Activated naive CD4-positive, alpha-beta T cell treated with anti-CD3 and anti-CD28 coated beads, Interleukin-2, amount 10 ng/mL, durations not matched to agents 7 days and 5 days (primary cell): ENCODE measurements at regions not wholly inside any gene's neighbourhood (a gene's known extent, or its start where the extent isn't known, plus 50 kb on each side); places are given as distances from the start of the nearest gene placed in this dataset.

Experiments used
- CTCF ChIA-PET: fragments of 350-600 bp; sonication (Branson Sonifier 250); formaldehyde crosslinking; loops from one replicate; lab custom pipeline; 2021; ENCODE audit warnings: antibody characterized with exemption; lab: Charles Lee
- DNase-seq: peaks from one replicate; pipeline ENCODE4 v3.0.0-alpha.2; 2020
- H3K27ac Mint-ChIP-seq: one replicate; pipeline ENCODE4 v1.8.0; 2021; ENCODE audit warnings: mild to moderate bottlenecking, moderate library complexity, mixed read lengths
- H3K27me3 Mint-ChIP-seq: one replicate; pipeline ENCODE4 v1.8.0; 2021; ENCODE audit warnings: mild to moderate bottlenecking, mixed read lengths
- H3K36me3 Mint-ChIP-seq: one replicate; pipeline ENCODE4 v1.8.0; 2021; ENCODE audit warnings: mixed read lengths
- H3K4me1 Mint-ChIP-seq: one replicate; pipeline ENCODE4 v1.8.0; 2021; ENCODE audit warnings: mixed read lengths
- H3K4me3 Mint-ChIP-seq: one replicate; pipeline ENCODE4 v1.8.0; 2021; ENCODE audit warnings: mild to moderate bottlenecking, moderate library complexity, mixed read lengths
- H3K9me3 Mint-ChIP-seq: one replicate; pipeline ENCODE4 v1.8.0; 2021; ENCODE audit warnings: mixed read lengths

DNA sequence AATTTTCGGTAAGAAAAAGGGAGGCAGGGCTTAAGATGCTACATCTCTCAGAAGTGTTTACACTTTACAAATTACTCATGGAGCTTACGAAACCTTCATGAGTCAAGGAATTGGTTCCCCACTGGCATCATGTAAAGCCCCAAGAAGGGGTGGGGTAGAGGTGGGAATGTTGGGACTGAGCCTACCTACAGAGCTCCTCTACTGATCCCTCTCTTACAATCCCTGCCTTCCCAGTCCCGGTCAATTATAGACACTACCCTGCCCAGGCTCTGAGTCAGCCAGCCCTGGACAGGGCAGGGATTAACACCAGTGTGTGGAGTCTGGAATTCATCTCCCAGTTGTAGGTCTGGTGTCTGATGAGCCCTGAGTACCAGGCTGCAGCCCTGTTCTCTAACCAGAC lies 248.9 kb downstream of the PAX3 start:
- Mint-ChIP-seq H3K4me3 (no peak overlapping the region), H3K4me1 (no peaks in the 10 kb centered on the region), H3K36me3 (no peaks in the 10 kb centered on the region), H3K27ac (no peak overlapping the region), H3K27me3 (peaks cover 5% of the 10 kb centered on the region), H3K9me3 (no peaks in the 10 kb centered on the region)
- no peak for DNase-seq
- CTCF ChIA-PET, result no interaction called here

DNA sequence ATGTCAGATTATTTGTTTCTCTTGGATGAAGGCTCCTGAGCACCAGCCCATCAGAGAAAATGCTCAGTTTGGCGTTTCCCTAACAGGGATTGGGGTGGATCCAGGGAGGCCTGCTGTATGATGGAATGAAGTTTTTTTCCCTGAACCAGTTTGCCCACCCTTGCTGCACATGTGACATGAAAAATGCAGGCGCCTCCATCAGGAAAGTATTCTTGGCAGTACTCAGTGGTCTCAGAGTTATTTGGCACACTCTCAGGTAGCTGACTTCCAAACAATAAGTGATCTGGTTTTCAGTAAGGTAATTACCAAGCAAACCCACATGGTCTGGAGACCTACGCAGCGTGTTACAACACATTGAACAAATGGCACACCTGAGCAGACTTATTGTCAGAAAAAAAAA lies 254.9 kb downstream of the PAX3 start:
- no peaks in the 10 kb centered on the region for H3K36me3 Mint-ChIP-seq
- no peaks in the 10 kb centered on the region for H3K9me3 Mint-ChIP-seq
- no peaks in the 10 kb centered on the region for H3K4me1 Mint-ChIP-seq
- H3K27me3 Mint-ChIP-seq, result no peaks in the 10 kb centered on the region
- CTCF ChIA-PET, result no interaction called here
- no peak overlapping the region for H3K27ac Mint-ChIP-seq
- H3K4me3 Mint-ChIP-seq, result no peak overlapping the region
- DNase-seq, result no peak

DNA sequence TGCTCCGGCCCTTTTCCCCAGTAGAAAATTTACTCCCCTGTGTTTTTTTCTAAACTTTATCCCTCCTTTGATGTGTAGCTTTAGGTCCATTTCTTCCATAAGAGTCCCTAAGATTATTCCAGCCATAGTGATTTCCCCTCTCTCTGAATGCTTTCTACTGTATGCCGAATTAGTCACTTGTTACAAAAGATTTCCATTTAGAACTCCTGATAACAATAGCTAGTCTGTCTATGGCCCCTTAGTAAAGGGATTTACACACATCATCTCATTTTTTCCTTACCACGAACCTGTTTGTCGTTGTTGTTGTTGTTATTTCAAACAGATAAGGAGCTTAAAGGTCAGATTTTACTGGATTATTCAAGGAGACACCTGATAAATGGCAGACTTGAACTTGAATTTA lies 256.1 kb downstream of the PAX3 start:
- no peaks in the 10 kb centered on the region for H3K36me3 Mint-ChIP-seq

DNA sequence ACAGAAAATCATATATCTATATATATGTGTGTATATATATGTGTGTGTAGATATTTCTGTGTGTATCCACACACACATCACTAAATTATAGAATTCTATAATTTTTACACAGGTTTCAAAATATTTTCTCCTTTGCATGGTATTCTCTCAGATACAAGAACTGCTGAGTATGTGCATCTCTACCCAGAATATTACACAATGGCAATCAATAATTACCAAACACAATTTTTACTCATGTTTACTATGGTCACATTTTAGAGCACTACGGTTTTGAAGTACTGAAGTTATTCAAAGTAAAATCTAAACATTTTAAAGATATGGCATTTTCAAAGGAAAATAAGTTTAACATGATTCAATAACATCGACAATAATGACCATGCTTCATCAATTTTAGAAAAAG lies 258.5 kb downstream of the PAX3 start:
- Mint-ChIP-seq H3K27me3 (no peaks in the 10 kb centered on the region), H3K4me1 (no peaks in the 10 kb centered on the region), H3K9me3 (no peaks in the 10 kb centered on the region), H3K36me3 (no peaks in the 10 kb centered on the region), H3K27ac (no peak overlapping the region), H3K4me3 (no peak overlapping the region)
- CTCF ChIA-PET, result no interaction called here
- no peak for DNase-seq

More for the DNA sequence above, 256.1 kb downstream of the PAX3 start:
- DNase-seq, result no peak
- CTCF ChIA-PET, result no interaction called here
- no peaks in the 10 kb centered on the region for H3K4me1 Mint-ChIP-seq
- no peak overlapping the region for H3K4me3 Mint-ChIP-seq
- no peaks in the 10 kb centered on the region for H3K27me3 Mint-ChIP-seq
- no peaks in the 10 kb centered on the region for H3K9me3 Mint-ChIP-seq
- H3K27ac Mint-ChIP-seq, result no peak overlapping the region

DNA sequence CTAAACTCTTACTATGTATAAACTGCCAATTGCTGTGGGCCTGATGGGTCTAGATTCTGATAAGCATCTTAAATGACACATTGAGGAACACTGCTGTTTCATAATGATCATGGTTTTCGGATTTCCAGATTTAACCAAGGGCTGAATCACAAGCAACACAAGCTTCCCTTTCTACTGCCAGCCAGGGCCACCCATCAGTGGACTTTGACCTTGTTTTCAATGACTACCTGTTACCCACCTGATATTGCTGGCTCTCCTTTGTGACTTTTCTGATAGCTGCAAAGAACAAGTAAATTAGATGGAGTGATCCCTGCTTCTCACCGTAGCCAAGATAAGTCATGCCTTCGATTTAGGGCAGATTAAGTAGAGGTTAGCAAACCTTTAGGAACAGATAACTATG lies 259.0 kb downstream of the PAX3 start:
- Mint-ChIP-seq H3K27me3 (no peaks in the 10 kb centered on the region), H3K36me3 (no peaks in the 10 kb centered on the region), H3K4me1 (no peaks in the 10 kb centered on the region), H3K9me3 (no peaks in the 10 kb centered on the region), H3K4me3 (no peak overlapping the region), H3K27ac (no peak overlapping the region)
- no peak for DNase-seq
- CTCF ChIA-PET, result no interaction called here

DNA sequence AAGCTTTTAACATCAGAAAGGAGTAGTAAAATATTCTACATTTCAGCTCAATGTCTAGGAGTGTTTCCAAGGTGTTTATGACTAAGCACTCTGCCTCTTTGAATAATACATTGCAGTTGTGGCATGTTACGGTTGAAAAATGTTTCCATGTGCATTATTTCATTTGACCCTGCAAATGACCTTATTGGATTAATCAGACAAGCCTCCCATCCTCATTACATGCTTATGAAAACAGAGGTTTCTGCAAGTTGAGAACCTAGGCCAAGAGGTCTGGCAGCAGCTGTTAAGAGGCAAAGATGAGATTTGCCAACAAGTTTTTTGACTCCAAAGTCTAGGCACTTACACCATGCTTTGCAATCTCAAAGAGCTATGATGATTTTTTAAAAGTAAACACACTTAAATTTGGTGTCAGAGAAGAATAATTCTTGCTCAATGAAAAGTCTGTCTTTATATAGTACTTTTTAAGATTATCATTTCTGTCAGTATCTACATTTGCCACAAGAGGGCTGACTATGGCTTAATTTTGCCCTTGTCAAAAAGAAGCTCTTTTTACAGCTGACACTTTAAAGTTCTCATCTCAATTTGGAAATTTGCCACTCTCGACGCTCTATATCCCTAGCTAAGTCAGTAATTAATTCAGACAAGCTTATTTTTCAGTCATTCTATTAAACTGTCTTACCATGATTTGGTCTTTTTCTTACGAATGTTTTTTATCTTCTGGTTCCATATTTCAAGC lies 260.6 kb downstream of the PAX3 start:
- H3K27ac Mint-ChIP-seq, result no peak overlapping the region
- no peak for DNase-seq
- H3K9me3 Mint-ChIP-seq, result no peaks in the 10 kb centered on the region
- no peaks in the 10 kb centered on the region for H3K36me3 Mint-ChIP-seq
- no peak overlapping the region for H3K4me3 Mint-ChIP-seq
- no peaks in the 10 kb centered on the region for H3K27me3 Mint-ChIP-seq
- CTCF ChIA-PET, result interaction anchor here (1.9 kb wide), 1 partner anchor 13 kb away, joined by 7 read pairs; no protein-coding TSS in a partner anchor
- H3K4me1 Mint-ChIP-seq, result no peaks in the 10 kb centered on the region

DNA sequence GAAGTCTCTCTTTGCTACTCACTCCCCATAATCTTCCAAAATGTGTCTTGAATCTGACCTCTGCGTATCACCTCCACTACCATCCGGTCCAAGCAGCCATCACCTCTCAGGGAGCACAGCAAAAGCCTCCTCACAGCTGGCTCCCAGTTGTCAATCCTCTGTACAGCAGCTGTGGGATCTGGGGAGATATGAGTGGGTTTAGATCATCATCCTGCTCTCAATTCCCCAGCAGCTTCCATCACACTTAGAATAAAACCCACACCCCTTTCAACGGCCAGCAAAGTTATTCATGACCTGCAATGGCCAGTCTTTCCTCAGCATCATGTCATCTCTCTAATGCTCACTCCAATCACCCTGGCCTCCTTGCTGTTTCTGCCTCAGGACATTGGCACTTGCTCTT lies 261.6 kb downstream of the PAX3 start:
- CTCF ChIA-PET, result no interaction called here
- no peak for DNase-seq
- no peak overlapping the region for H3K4me3 Mint-ChIP-seq
- H3K36me3 Mint-ChIP-seq, result no peaks in the 10 kb centered on the region
- no peaks in the 10 kb centered on the region for H3K27me3 Mint-ChIP-seq
- H3K27ac Mint-ChIP-seq, result no peak overlapping the region
- H3K4me1 Mint-ChIP-seq, result no peaks in the 10 kb centered on the region
- H3K9me3 Mint-ChIP-seq, result no peaks in the 10 kb centered on the region

DNA sequence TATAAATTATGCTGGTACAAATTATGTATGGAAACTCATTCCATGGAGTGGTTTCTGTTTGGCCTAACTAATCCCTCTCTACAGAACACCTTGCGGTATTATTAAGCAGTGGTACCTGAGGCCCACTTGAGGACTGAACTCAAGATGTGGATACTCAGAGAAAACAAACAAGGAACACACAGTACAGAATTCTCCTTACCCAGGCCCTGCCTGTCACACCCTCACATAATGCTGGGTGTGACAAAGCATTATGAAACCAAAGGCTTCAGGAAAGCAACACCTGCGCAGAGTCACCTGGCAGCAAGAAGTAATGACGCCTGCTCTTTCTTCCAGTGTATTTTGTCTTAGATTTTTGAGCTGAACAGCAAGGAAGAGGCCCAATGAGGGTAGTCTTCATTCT lies 264.7 kb downstream of the PAX3 start:
- no peak overlapping the region for H3K27ac Mint-ChIP-seq
- H3K36me3 Mint-ChIP-seq, result no peaks in the 10 kb centered on the region
- no peak for DNase-seq
- H3K4me1 Mint-ChIP-seq, result no peaks in the 10 kb centered on the region
- no peak overlapping the region for H3K4me3 Mint-ChIP-seq
- CTCF ChIA-PET, result no interaction called here
- no peaks in the 10 kb centered on the region for H3K27me3 Mint-ChIP-seq
- H3K9me3 Mint-ChIP-seq, result no peaks in the 10 kb centered on the region

DNA sequence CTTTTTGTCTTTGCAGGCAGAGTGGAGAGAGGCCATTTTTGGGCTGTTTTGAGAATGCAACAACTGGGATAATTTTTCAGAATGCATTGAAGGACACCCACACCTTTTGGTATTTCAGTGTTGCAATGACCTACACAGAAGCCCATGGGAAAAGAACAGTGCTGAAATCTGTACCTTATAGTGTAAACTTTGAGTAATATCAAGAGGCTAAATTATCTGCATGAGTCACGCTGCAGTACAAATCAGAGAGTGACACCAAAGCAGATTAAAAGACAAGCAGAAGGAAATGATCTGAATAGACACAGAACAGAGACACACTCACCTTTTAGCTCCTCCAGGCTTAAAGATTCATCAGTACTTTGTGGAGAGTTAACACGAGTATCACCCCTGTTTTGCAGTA lies 265.3 kb downstream of the PAX3 start:
- H3K27me3 Mint-ChIP-seq, result no peaks in the 10 kb centered on the region
- CTCF ChIA-PET, result no interaction called here

DNA sequence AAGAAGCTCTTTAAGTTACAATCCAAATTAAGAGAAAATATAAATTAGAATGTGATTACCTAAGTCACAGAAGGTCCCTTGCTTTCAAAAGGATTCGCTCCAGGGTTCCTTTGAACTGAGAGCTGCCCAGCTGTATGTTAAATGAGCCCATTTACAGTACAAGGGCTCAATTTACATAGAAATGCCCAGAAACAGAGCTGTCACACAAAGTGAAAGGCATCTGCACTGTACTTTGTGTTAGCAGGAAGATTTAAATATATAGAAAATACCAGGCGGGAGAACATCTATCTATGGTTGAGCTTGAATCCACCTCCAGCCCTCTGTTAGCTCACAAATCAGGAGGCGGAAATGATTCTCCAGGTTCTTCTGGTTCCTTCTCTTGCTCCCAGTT lies 272.9 kb downstream of the PAX3 start:
- H3K27ac Mint-ChIP-seq, result no peak overlapping the region
- no peaks in the 10 kb centered on the region for H3K27me3 Mint-ChIP-seq
- no peak overlapping the region for H3K4me3 Mint-ChIP-seq
- CTCF ChIA-PET, result interaction anchor here (2.1 to 2.4 kb wide), 3 partner anchors 12 to 17 kb away, joined by 5 to 7 read pairs (median 6); no protein-coding TSS in a partner anchor
- no peaks in the 10 kb centered on the region for H3K4me1 Mint-ChIP-seq
- H3K9me3 Mint-ChIP-seq, result no peaks in the 10 kb centered on the region
- no peak for DNase-seq
- H3K36me3 Mint-ChIP-seq, result no peaks in the 10 kb centered on the region

More for the DNA sequence above, 265.3 kb downstream of the PAX3 start:
- H3K36me3 Mint-ChIP-seq, result no peaks in the 10 kb centered on the region
- H3K27ac Mint-ChIP-seq, result no peak overlapping the region
- no peaks in the 10 kb centered on the region for H3K9me3 Mint-ChIP-seq
- no peak overlapping the region for H3K4me3 Mint-ChIP-seq
- no peaks in the 10 kb centered on the region for H3K4me1 Mint-ChIP-seq
- no peak for DNase-seq

DNA sequence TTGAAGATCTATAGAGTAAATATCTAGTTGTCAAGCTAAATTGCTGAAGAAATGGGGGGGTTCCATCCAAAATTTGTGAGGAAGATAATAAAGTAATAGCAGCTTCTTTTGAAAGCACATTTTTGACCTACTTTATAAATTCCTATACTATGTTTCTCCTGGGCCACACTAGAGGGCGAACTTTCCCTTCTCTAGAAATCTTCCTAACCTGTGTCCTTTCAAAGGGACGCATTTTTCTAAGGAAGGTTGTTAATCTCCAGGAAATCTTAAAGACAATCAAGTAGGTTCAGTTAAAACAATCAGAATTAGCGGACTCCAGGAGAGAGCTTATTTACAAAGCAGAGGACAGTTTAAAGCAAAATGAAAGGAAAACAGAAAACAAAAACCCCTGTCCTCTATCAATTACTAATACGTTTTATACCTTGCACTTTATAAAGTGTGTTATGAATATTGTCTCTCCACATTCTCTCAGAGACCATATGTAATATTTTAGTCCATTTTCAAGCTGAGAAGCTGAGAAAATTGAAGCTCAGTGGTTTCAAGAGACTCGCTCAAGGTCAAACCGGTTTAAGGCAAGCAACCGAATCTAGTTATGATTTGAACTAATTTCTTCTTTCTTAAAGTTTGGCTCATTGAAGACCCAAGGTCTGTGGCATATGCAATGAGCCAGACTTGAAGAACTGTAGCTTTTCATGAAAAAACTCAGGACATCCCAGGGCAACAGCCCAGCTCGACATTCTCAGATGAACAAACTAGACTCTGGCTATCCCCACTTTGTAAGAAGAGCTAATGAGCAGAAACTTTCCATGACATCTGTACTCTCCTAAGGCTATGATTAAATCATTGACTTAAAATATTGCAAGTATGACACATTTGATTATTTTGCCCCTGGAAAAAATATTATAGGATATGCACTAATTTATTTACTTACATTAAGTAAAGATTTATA lies 273.6 kb downstream of the PAX3 start:
- no peak for DNase-seq
- no peak overlapping the region for H3K4me3 Mint-ChIP-seq
- no peak overlapping the region for H3K27ac Mint-ChIP-seq
- no peaks in the 10 kb centered on the region for H3K4me1 Mint-ChIP-seq
- no peaks in the 10 kb centered on the region for H3K27me3 Mint-ChIP-seq
- H3K9me3 Mint-ChIP-seq, result no peaks in the 10 kb centered on the region
- CTCF ChIA-PET, result interaction anchor here (0.9 to 2.4 kb wide), 6 partner anchors 10 to 589 kb away, joined by 3 to 7 read pairs (median 4); no protein-coding TSS in a partner anchor
- H3K36me3 Mint-ChIP-seq, result no peaks in the 10 kb centered on the region

DNA sequence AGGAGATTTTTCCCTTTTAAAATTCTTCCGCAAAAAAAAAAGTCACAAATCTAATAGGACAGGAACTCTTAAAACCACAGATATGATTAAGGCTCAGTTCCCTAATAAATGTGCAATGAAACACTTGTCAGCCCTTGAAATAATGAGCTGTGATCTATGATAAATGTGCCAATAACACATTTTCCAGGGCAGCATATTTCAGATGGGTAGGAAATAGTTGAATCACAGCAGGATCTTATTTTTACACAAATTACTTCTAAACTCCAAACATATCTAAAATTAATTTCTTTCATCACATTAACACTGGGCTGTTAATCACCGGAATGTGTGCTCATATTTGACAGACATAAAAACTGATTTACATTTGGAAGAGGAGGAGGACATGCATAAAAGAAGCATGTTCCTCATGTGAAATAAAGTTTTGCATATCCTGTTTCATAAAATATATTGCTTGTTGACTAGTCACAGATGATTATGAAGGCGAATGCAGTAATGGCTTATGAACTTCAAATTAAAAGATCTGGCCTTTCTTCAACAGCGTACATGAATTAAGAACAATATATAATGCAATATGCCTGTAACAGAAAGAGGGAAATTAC lies 281.4 kb downstream of the PAX3 start:
- Mint-ChIP-seq H3K27ac (no peak overlapping the region), H3K4me3 (no peak overlapping the region), H3K9me3 (no peaks in the 10 kb centered on the region), H3K36me3 (no peaks in the 10 kb centered on the region), H3K27me3 (no peaks in the 10 kb centered on the region), H3K4me1 (no peaks in the 10 kb centered on the region)
- DNase-seq, result no peak
- CTCF ChIA-PET, result no interaction called here

DNA sequence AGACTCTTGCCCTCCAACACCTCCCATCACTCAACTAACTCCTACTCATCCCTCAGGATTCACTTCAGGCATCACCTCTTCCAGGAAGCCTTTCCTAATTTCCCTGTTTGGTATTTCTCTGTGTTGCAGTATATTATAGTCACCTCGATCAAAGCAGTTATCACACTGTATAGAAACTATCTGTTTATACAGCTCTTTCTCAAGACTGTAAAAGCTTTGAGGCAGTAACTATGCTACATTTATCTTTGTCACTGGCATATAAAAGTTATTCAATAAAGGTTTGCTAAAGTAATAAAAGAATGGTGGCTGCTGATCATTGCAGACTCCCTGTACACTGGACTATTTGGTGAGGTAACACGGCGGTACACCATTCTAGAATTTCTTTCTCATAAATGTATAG lies 284.9 kb downstream of the PAX3 start:
- no peaks in the 10 kb centered on the region for H3K27me3 Mint-ChIP-seq
- H3K27ac Mint-ChIP-seq, result no peak overlapping the region
- no peaks in the 10 kb centered on the region for H3K4me1 Mint-ChIP-seq
- no peaks in the 10 kb centered on the region for H3K9me3 Mint-ChIP-seq
- H3K36me3 Mint-ChIP-seq, result no peaks in the 10 kb centered on the region
- no peak overlapping the region for H3K4me3 Mint-ChIP-seq
- CTCF ChIA-PET, result interaction anchor here (2.0 kb wide), 1 partner anchor 11 kb away, joined by 6 read pairs; no protein-coding TSS in a partner anchor
- no peak for DNase-seq

DNA sequence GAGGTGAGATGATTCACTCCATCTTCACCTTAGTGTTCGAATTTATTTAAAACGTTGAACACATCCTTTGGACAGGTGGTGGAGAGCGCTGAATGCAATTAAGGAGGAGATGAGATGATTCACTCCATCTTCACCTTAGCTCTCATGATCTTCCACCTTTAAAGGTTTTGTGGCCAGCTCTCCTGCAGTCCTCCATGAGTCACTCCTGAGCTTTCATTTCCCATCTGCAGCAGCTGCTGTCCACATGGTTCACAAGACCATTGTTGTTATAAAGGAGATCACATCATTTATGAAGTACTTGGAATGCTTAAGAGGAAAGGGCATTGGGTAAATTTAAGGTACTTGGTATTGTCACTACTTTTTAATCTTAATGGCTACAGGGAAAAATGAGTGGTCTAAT lies 298.5 kb downstream of the PAX3 start:
- Mint-ChIP-seq H3K4me3 (no peak overlapping the region), H3K27me3 (no peaks in the 10 kb centered on the region), H3K4me1 (no peaks in the 10 kb centered on the region), H3K36me3 (no peaks in the 10 kb centered on the region), H3K9me3 (no peaks in the 10 kb centered on the region), H3K27ac (no peak overlapping the region)
- no peak for DNase-seq
- CTCF ChIA-PET, result no interaction called here
